GM12892 (cell line): ENCODE measurements at regions not wholly inside any gene's neighbourhood (a gene's known extent, or its start where the extent isn't known, plus 50 kb on each side); places are given as distances from the start of the nearest gene placed in this dataset.

Source experiments
- POLR2A ChIP-seq: IDR thresholded peaks from 2 replicates; pipeline ENCODE4 v1.6.1; 2011; ENCODE audit warnings: low read depth, low read length, control low read depth
- POLR2AphosphoS5 ChIP-seq: IDR thresholded peaks from 2 replicates; pipeline ENCODE4 v1.6.1; 2011; ENCODE audit warnings: low read depth, low read length, control low read depth

DNA sequence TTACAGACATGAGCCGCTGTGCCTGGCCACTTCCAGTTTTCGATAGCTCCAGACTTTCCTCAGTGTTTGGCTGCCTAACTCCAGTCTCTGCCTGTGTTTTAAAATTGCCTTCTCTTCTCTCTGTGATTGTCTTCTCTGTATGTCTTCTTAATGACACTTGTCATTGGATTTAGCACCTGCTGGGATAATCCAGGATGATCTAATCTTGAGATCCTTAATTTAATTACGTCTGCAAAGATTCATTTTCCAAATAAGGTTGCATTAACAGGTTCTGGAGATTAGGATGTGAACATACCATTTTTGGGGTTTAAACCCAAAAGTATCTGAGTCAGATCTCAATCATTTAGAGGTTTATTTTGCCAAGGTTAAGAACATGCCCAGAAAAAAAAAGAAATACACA lies 222.2 kb upstream of the PDZRN3 start:
- no peak for TF ChIP-seq POLR2AphosphoS5
- TF ChIP-seq POLR2A: no peak
